ENCODE measurements at regions not wholly inside any gene's neighbourhood (a gene's known extent, or its start where the extent isn't known, plus 50 kb on each side); places are given as distances from the start of the nearest gene placed in this dataset.

DNA sequence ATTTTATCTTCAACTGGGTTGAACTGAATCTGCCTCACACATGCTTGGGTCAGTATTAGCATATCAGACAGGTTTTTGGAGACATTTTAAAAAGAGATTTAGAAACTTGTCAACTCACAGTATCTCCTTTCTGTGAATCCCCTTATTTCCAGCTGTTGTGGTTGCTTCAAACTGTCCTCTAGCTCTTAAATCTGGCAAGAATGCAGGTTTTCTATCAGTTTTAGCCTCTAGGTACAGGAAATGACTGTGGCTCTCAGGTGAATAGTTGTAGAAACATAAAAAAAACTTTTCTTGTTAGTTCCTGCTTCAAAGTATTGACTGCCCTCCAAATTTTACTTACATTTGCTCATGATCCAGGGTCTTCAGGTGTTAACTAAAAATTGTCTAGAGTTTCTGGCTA, 495.7 kb upstream of the TMPRSS15 start:
- H3K4me2 ChIP-seq (ENCODE audit: low read length): no peak overlapping the region
- TF ChIP-seq SP1 (IDR thresholded peaks at IDR 0.05; ENCODE audit: low read depth): no peak
- no peak for TF ChIP-seq POLR2A (IDR thresholded peaks at IDR 0.05; ENCODE audit: borderline replicate concordance, extremely low read depth, insufficient read depth, insufficient read length)
- no peak for TF ChIP-seq SRF (IDR thresholded peaks at IDR 0.05; ENCODE audit: low read depth)
- no peaks in the 10 kb centered on the region for H3K4me1 ChIP-seq (ENCODE audit: control insufficient read depth in 1 of 2, insufficient read depth in 2 of 2, low read length in 2 of 2)
- ChIA-PET CTCF (no interaction called here), POLR2A (no interaction called here), RAD21 (ENCODE audit: low non-redundant PET in 1 of 2, low total read pairs in 2 of 2, uncharacterized antibody in 2 of 2, unreplicated experiment in 2 of 2) (no interaction called here)
- no peaks in the 10 kb centered on the region for H3K36me3 ChIP-seq (ENCODE audit: control insufficient read depth in 1 of 2, insufficient read depth in 2 of 2, low read length in 2 of 2)
- H2AFZ ChIP-seq (ENCODE audit: low read depth, low read length, poor library complexity, severe bottlenecking): no peak overlapping the region
- no peak overlapping the region for H3K4me3 ChIP-seq (replicated peaks in 1 of 2; ENCODE audit: low read depth in 1 of 2, low read length in 2 of 2)
- H3K79me2 ChIP-seq (ENCODE audit: insufficient read depth, low read length): no peaks in the 10 kb centered on the region
- H3K9me2 ChIP-seq (ENCODE audit: insufficient read depth): no peaks in the 10 kb centered on the region
- no peak for ATAC-seq
- H3K9me3 ChIP-seq (ENCODE audit: control insufficient read depth in 1 of 2, insufficient read depth in 1 of 2, low read depth in 1 of 2, low read length in 2 of 2): peaks cover 11 to 35% of the 10 kb centered on the region in 2 experiments; a peak in 2 of 4 replicates
- H4K20me1 ChIP-seq (ENCODE audit: insufficient read depth): no peaks in the 10 kb centered on the region
- no peak for DNase-seq (ENCODE audit: low read depth, low spot score)
- H3K27ac ChIP-seq (ENCODE audit: low read depth, low read length): no peak overlapping the region
- H3K27me3 ChIP-seq (ENCODE audit: insufficient read depth, low read length): no peaks in the 10 kb centered on the region
- H3K9ac ChIP-seq (ENCODE audit: low read length): no peak overlapping the region
- no TSS peak for BruUV-seq (replicated peaks)
- intact Hi-C loops (cut with micrococcal nuclease): no loop called here

DNA sequence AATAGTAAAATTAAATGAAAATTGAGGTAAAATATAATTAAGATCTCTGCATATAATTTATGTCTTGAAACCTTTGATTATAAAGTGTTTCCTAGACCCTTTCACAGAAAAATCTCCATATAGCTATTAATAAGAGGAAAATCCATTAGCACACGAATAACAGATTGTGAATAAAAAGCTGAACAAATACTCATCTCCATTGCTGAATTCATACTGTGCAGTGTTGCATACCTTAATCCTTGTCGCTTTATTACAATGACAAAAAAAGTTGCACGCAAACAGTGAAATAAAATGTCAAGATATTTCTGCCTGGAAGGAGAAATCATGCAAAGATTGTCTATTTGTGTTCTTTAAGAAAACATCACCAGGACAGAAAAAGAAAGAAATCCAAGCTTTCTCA, 499.1 kb upstream of the TMPRSS15 start:
- no peak for TF ChIP-seq EZH2phosphoT487 (IDR thresholded peaks at IDR 0.05; ENCODE audit: borderline replicate concordance)
- TF ChIP-seq POLR2AphosphoS5 (IDR thresholded peaks at IDR 0.05; ENCODE audit: low read depth, low read length): no peak
- TF ChIP-seq, protein P1, sequence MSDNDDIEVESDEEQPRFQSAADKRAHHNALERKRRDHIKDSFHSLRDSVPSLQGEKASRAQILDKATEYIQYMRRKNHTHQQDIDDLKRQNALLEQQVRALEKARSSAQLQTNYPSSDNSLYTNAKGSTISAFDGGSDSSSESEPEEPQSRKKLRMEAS (IDR thresholded peaks at IDR 0.05): no peak
- TF ChIP-seq RAD21 (IDR thresholded peaks at IDR 0.05; ENCODE audit: low read depth): no peak
- no peak for TF ChIP-seq JUND (IDR thresholded peaks at IDR 0.05)
- no peak for TF ChIP-seq YY1 (IDR thresholded peaks at IDR 0.05; ENCODE audit: extremely low read depth, insufficient replicate concordance, low read depth, low read length)
- TF ChIP-seq, protein P2, sequence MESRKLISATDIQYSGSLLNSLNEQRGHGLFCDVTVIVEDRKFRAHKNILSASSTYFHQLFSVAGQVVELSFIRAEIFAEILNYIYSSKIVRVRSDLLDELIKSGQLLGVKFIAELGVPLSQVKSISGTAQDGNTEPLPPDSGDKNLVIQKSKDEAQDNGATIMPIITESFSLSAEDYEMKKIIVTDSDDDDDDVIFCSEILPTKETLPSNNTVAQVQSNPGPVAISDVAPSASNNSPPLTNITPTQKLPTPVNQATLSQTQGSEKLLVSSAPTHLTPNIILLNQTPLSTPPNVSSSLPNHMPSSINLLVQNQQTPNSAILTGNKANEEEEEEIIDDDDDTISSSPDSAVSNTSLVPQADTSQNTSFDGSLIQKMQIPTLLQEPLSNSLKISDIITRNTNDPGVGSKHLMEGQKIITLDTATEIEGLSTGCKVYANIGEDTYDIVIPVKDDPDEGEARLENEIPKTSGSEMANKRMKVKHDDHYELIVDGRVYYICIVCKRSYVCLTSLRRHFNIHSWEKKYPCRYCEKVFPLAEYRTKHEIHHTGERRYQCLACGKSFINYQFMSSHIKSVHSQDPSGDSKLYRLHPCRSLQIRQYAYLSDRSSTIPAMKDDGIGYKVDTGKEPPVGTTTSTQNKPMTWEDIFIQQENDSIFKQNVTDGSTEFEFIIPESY (IDR thresholded peaks at IDR 0.05; ENCODE audit: extremely low read depth, insufficient replicate concordance, low read length): no peak
- no peak for TF ChIP-seq TCF7L2 (IDR thresholded peaks at IDR 0.05; ENCODE audit: borderline replicate concordance, extremely low read depth, insufficient read depth, insufficient read length)
- TF ChIP-seq EGR1 (IDR thresholded peaks at IDR 0.05; ENCODE audit: low read depth): no peak
- no peak for TF ChIP-seq ELF1 (IDR thresholded peaks at IDR 0.05; ENCODE audit: borderline replicate concordance, low read depth)
- no peak for TF ChIP-seq SRF (IDR thresholded peaks at IDR 0.05; ENCODE audit: low read depth)
- TF ChIP-seq, protein P3, sequence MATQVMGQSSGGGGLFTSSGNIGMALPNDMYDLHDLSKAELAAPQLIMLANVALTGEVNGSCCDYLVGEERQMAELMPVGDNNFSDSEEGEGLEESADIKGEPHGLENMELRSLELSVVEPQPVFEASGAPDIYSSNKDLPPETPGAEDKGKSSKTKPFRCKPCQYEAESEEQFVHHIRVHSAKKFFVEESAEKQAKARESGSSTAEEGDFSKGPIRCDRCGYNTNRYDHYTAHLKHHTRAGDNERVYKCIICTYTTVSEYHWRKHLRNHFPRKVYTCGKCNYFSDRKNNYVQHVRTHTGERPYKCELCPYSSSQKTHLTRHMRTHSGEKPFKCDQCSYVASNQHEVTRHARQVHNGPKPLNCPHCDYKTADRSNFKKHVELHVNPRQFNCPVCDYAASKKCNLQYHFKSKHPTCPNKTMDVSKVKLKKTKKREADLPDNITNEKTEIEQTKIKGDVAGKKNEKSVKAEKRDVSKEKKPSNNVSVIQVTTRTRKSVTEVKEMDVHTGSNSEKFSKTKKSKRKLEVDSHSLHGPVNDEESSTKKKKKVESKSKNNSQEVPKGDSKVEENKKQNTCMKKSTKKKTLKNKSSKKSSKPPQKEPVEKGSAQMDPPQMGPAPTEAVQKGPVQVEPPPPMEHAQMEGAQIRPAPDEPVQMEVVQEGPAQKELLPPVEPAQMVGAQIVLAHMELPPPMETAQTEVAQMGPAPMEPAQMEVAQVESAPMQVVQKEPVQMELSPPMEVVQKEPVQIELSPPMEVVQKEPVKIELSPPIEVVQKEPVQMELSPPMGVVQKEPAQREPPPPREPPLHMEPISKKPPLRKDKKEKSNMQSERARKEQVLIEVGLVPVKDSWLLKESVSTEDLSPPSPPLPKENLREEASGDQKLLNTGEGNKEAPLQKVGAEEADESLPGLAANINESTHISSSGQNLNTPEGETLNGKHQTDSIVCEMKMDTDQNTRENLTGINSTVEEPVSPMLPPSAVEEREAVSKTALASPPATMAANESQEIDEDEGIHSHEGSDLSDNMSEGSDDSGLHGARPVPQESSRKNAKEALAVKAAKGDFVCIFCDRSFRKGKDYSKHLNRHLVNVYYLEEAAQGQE (IDR thresholded peaks at IDR 0.05; ENCODE audit: low read depth): no peak
- TF ChIP-seq FOSL1 (IDR thresholded peaks at IDR 0.05; ENCODE audit: low read depth): no peak
- DNase-seq (ENCODE audit: low read depth, low spot score) (no peak), ATAC-seq (no peak)
- H3K9me3 ChIP-seq (ENCODE audit: control insufficient read depth in 1 of 2, insufficient read depth in 1 of 2, low read depth in 1 of 2, low read length in 2 of 2): peaks cover 18 to 32% of the 10 kb centered on the region in 2 experiments; a peak in 2 of 4 replicates
- no peak overlapping the region for H3K9ac ChIP-seq (ENCODE audit: low read length)
- intact Hi-C loops (cut with micrococcal nuclease): no loop called here
- no TSS peak for BruUV-seq (replicated peaks)
- CTCF ChIA-PET: no interaction called here
- H2AFZ ChIP-seq (ENCODE audit: low read depth, low read length, poor library complexity, severe bottlenecking): no peak overlapping the region
- H3K4me3 ChIP-seq (replicated peaks in 1 of 2; ENCODE audit: low read depth in 1 of 2, low read length in 2 of 2): no peak overlapping the region
- no peaks in the 10 kb centered on the region for H4K20me1 ChIP-seq (ENCODE audit: insufficient read depth)
- H3K79me2 ChIP-seq (ENCODE audit: insufficient read depth, low read length): no peaks in the 10 kb centered on the region
- POLR2A ChIA-PET: no interaction called here
- H3K27me3 ChIP-seq (ENCODE audit: insufficient read depth, low read length): no peaks in the 10 kb centered on the region
- H3K9me2 ChIP-seq (ENCODE audit: insufficient read depth): no peaks in the 10 kb centered on the region
- H3K4me2 ChIP-seq (ENCODE audit: low read length): no peak overlapping the region
- H3K27ac ChIP-seq (ENCODE audit: low read depth, low read length): no peak overlapping the region
- RAD21 ChIA-PET (ENCODE audit: low non-redundant PET in 1 of 2, low total read pairs in 2 of 2, uncharacterized antibody in 2 of 2, unreplicated experiment in 2 of 2): no interaction called here
- no peaks in the 10 kb centered on the region for H3K36me3 ChIP-seq (ENCODE audit: control insufficient read depth in 1 of 2, insufficient read depth in 2 of 2, low read length in 2 of 2)
- H3K4me1 ChIP-seq (ENCODE audit: control insufficient read depth in 1 of 2, insufficient read depth in 2 of 2, low read length in 2 of 2): no peaks in the 10 kb centered on the region

Data from HCT116 (cell line).